ENCODE measurements at regions not wholly inside any gene's neighbourhood (a gene's known extent, or its start where the extent isn't known, plus 50 kb on each side); places are given as distances from the start of the nearest gene placed in this dataset.

DNA sequence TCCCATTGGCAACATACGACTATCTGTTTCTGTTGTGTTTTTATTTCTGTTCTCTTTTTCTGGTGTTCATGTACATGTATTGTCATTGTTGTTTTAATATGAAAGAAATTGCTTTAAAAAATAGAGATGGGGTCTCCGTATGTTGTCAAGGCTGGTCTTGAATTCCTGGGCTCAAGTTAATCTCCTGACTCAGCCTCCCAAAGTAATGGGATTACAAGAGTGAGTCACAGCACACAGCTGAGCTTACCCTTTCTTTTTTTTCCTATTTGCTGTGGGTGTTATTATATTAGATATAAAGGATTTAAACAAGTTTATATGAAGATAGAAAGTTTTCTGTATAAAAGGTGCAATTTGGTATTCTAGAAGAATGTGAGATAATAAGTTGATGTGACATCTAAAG lies 554.6 kb downstream of the DSC3 start:
- no peaks in the 10 kb centered on the region for H3K4me1 ChIP-seq (ENCODE audit: control insufficient read depth, insufficient read depth, low read length)
- TF ChIP-seq ZNF785 (tag by site-specific recombination; IDR thresholded peaks at IDR 0.05), result no peak
- TF ChIP-seq ZNF514 (tag by site-specific recombination; IDR thresholded peaks at IDR 0.05), result no peak
- TF ChIP-seq ZNF350 (tag by site-specific recombination; IDR thresholded peaks at IDR 0.05), result no peak
- ChIA-PET POLR2A (no interaction called here), CTCF (interaction anchor here (0.7 kb wide), 1 partner anchor 45 kb away, joined by 4 read pairs; no protein-coding TSS in a partner anchor)
- no peaks in the 10 kb centered on the region for H3K36me3 ChIP-seq (ENCODE audit: control insufficient read depth in 2 of 2, insufficient read depth in 1 of 2, low read length in 2 of 2)
- no peaks in the 10 kb centered on the region for H3K9me3 ChIP-seq (ENCODE audit: control insufficient read depth, insufficient read depth, low read depth, low read length)
- no peak overlapping the region for H3K4me3 ChIP-seq (ENCODE audit: low read depth, low read length)
- H3K27ac ChIP-seq (ENCODE audit: extremely low read depth, low read depth, low read length), result no peak overlapping the region

DNA sequence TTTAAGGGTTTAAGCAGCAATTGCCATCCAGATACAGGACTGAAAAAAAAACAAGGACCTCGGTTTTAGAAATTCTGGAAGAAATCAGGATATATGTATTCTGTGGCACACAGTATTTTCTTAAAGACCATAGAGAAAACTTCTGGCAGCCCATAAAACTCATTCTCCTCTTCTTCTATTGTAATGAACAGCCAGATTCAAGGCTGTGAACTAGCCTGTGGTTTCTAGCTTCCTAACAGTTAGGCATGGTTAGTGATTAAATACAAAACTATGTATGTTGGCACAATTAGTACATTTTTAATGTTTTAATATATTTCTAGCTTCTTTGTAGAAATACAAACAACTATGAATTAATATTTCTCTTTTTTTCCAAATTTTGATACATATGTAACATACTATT lies 555.7 kb downstream of the DSC3 start:
- H3K36me3 ChIP-seq (ENCODE audit: control insufficient read depth in 2 of 2, insufficient read depth in 1 of 2, low read length in 2 of 2), result no peaks in the 10 kb centered on the region
- no peaks in the 10 kb centered on the region for H3K4me1 ChIP-seq (ENCODE audit: control insufficient read depth, insufficient read depth, low read length)
- no peaks in the 10 kb centered on the region for H3K9me3 ChIP-seq (ENCODE audit: control insufficient read depth, insufficient read depth, low read depth, low read length)
- TF ChIP-seq ZNF629 (tag by site-specific recombination; IDR thresholded peaks at IDR 0.05), result no peak
- TF ChIP-seq ZNF529 (tag by site-specific recombination; IDR thresholded peaks at IDR 0.05; ENCODE audit: insufficient replicate concordance), result no peak
- no peak for TF ChIP-seq KLF7 (tag by site-specific recombination; IDR thresholded peaks at IDR 0.05; ENCODE audit: borderline replicate concordance)
- TF ChIP-seq MYNN (tag by site-specific recombination; IDR thresholded peaks at IDR 0.05; ENCODE audit: borderline replicate concordance), result no peak
- TF ChIP-seq, protein P1, sequence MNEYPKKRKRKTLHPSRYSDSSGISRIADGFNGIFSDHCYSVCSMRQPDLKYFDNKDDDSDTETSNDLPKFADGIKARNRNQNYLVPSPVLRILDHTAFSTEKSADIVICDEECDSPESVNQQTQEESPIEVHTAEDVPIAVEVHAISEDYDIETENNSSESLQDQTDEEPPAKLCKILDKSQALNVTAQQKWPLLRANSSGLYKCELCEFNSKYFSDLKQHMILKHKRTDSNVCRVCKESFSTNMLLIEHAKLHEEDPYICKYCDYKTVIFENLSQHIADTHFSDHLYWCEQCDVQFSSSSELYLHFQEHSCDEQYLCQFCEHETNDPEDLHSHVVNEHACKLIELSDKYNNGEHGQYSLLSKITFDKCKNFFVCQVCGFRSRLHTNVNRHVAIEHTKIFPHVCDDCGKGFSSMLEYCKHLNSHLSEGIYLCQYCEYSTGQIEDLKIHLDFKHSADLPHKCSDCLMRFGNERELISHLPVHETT (tag by site-specific recombination; IDR thresholded peaks at IDR 0.05), result no peak
- TF ChIP-seq ZNF837 (tag by site-specific recombination; IDR thresholded peaks at IDR 0.05), result no peak
- no peak for TF ChIP-seq ZNF202 (tag by site-specific recombination; IDR thresholded peaks at IDR 0.05; ENCODE audit: borderline replicate concordance)
- no peak for TF ChIP-seq ZNF174 (tag by site-specific recombination; IDR thresholded peaks at IDR 0.05)
- TF ChIP-seq SP7 (tag by site-specific recombination; IDR thresholded peaks at IDR 0.05), result no peak
- no peak for TF ChIP-seq KLF8 (tag by site-specific recombination; IDR thresholded peaks at IDR 0.05)
- TF ChIP-seq, protein P2, sequence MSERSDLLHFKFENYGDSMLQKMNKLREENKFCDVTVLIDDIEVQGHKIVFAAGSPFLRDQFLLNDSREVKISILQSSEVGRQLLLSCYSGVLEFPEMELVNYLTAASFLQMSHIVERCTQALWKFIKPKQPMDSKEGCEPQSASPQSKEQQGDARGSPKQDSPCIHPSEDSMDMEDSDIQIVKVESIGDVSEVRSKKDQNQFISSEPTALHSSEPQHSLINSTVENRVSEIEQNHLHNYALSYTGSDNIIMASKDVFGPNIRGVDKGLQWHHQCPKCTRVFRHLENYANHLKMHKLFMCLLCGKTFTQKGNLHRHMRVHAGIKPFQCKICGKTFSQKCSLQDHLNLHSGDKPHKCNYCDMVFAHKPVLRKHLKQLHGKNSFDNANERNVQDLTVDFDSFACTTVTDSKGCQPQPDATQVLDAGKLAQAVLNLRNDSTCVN (tag by site-specific recombination; optimal IDR thresholded peaks at IDR 0.05), result no peak
- TF ChIP-seq ZXDB (tag by site-specific recombination; IDR thresholded peaks at IDR 0.05), result no peak
- TF ChIP-seq MEIS1 (CRISPR knock-in tag; IDR thresholded peaks at IDR 0.05; ENCODE audit: borderline replicate concordance), result no peak
- no peak for TF ChIP-seq ZNF132 (tag by site-specific recombination; IDR thresholded peaks at IDR 0.05; ENCODE audit: borderline replicate concordance)
- no peak for TF ChIP-seq ZNF311 (tag by site-specific recombination; IDR thresholded peaks at IDR 0.05; ENCODE audit: borderline replicate concordance)
- TF ChIP-seq ZNF600 (tag by site-specific recombination; IDR thresholded peaks at IDR 0.05), result no peak
- no peak for TF ChIP-seq ZBTB49 (tag by site-specific recombination; IDR thresholded peaks at IDR 0.05; ENCODE audit: low read depth)
- TF ChIP-seq BCL6B (tag by site-specific recombination; IDR thresholded peaks at IDR 0.05), result no peak
- no peak for TF ChIP-seq ZNF76 (tag by site-specific recombination; IDR thresholded peaks at IDR 0.05; ENCODE audit: borderline replicate concordance, low read depth)
- no peak overlapping the region for H3K27ac ChIP-seq (ENCODE audit: extremely low read depth, low read depth, low read length)
- POLR2A ChIA-PET, result no interaction called here
- H3K4me3 ChIP-seq (ENCODE audit: low read depth, low read length), result no peak overlapping the region
- CTCF ChIA-PET, result no interaction called here
